Endothelial cell (in vitro differentiated cells): ENCODE measurements at regions not wholly inside any gene's neighbourhood (a gene's known extent, or its start where the extent isn't known, plus 50 kb on each side); places are given as distances from the start of the nearest gene placed in this dataset.

Source experiments
- DNase-seq: peaks from one replicate; pipeline ENCODE4 v3.0.0; 2021; ENCODE audit warnings: low spot score
- H3K27ac Mint-ChIP-seq: one replicate; pipeline ENCODE4 v1.8.0; 2021; ENCODE audit warnings: mixed read lengths, inconsistent platforms; ENCODE audit not compliant: unreplicated experiment
- H3K27me3 Mint-ChIP-seq: one replicate; pipeline ENCODE4 v1.8.0; 2021; ENCODE audit warnings: mild to moderate bottlenecking, moderate library complexity, mixed read lengths, inconsistent platforms; ENCODE audit not compliant: unreplicated experiment
- H3K36me3 Mint-ChIP-seq: one replicate; pipeline ENCODE4 v1.8.0; 2021; ENCODE audit warnings: mild to moderate bottlenecking, low read depth, mixed read lengths, inconsistent platforms; ENCODE audit not compliant: unreplicated experiment
- H3K4me1 Mint-ChIP-seq: one replicate; pipeline ENCODE4 v1.8.0; 2021; ENCODE audit warnings: mild to moderate bottlenecking, mixed read lengths, inconsistent platforms; ENCODE audit not compliant: unreplicated experiment
- H3K4me3 Mint-ChIP-seq: one replicate; pipeline ENCODE4 v1.8.0; 2021; ENCODE audit warnings: mild to moderate bottlenecking, mixed read lengths, inconsistent platforms; ENCODE audit not compliant: unreplicated experiment
- H3K9me3 Mint-ChIP-seq: one replicate; pipeline ENCODE4 v1.8.0; 2021; ENCODE audit warnings: mixed read lengths, inconsistent platforms; ENCODE audit not compliant: unreplicated experiment
- TF ChIP-seq, protein P1 (sequence below): fragments of 200-600 bp; sonication (generic); IDR thresholded peaks from one replicate; pipeline ENCODE4 v1.5.0; 2021; ENCODE audit warnings: antibody characterized with exemption; ENCODE audit not compliant: unreplicated experiment

DNA sequence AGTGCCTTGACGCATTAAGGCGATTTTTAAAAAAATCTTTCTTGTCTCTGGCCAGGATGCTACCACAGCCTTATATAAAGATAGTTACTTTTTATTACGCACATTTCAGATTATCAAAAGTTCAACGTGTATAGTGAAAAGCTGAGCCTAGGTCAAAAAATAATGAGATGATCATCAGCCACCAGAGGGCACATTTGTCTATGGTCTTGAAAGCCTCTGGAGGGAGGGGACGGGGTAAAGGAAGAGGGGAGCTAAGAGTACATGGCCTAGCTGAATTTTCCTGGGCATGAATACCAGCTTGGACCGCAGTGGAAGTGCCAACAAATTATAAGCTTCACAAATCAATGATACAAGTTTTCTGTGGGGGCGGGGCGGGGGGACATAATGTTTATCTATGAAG, 285.9 kb upstream of the SMIM30 start:
- Mint-ChIP-seq H3K27me3 (peaks cover 3% of the 10 kb centered on the region), H3K9me3 (no peaks in the 10 kb centered on the region), H3K4me1 (no peaks in the 10 kb centered on the region), H3K36me3 (no peaks in the 10 kb centered on the region), H3K27ac (no peak overlapping the region), H3K4me3 (no peak overlapping the region)
- DNase-seq: peak; percentile 47
- TF ChIP-seq, protein P1, sequence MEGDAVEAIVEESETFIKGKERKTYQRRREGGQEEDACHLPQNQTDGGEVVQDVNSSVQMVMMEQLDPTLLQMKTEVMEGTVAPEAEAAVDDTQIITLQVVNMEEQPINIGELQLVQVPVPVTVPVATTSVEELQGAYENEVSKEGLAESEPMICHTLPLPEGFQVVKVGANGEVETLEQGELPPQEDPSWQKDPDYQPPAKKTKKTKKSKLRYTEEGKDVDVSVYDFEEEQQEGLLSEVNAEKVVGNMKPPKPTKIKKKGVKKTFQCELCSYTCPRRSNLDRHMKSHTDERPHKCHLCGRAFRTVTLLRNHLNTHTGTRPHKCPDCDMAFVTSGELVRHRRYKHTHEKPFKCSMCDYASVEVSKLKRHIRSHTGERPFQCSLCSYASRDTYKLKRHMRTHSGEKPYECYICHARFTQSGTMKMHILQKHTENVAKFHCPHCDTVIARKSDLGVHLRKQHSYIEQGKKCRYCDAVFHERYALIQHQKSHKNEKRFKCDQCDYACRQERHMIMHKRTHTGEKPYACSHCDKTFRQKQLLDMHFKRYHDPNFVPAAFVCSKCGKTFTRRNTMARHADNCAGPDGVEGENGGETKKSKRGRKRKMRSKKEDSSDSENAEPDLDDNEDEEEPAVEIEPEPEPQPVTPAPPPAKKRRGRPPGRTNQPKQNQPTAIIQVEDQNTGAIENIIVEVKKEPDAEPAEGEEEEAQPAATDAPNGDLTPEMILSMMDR: peak; percentile 48

DNA sequence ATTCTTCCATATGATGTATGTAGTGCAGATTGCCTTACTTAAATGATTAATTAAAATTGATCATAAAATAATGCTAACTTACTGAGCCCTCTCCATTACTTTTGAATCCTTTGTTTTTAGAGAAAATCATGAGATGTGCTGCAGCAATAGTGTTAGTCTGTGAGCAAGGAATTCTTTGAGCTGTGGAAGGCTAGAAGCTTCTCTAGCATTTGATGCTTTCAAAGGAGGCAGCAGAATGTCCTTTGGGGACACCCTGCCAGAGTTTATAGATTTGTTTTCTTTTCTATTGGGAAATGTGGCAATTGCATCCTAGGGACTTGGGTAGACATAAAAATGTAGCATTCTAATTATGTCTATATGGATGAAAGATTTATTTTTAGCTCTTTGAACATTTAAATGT, 284.1 kb upstream of the SMIM30 start:
- H3K4me3 Mint-ChIP-seq: no peak overlapping the region
- DNase-seq: no peak

DNA sequence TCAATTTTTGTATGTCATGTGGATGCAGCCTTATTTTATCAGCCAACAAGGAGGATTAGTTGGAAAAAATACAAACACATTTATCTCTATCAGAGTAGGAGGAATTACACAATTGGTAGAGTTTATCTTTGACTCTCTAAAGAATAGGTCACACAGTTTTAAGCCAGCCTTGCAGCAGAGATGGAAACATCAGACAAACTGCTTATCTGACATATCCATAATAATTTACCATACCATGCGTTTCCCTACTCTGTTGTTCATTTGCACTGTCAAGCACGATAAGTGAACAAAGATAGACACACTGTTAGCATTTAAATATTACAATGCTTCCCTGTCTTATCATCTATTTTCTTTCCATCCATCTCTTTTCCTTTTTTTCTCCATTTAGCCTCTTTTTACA, 283.7 kb upstream of the SMIM30 start:
- TF ChIP-seq, protein P1: no peak
- Mint-ChIP-seq H3K9me3 (no peaks in the 10 kb centered on the region), H3K4me1 (no peaks in the 10 kb centered on the region), H3K27me3 (no peaks in the 10 kb centered on the region), H3K36me3 (no peaks in the 10 kb centered on the region), H3K4me3 (no peak overlapping the region), H3K27ac (no peak overlapping the region)
- no peak for DNase-seq

More for the DNA sequence above, 284.1 kb upstream of the SMIM30 start:
- H3K4me1 Mint-ChIP-seq: no peaks in the 10 kb centered on the region
- H3K9me3 Mint-ChIP-seq: no peaks in the 10 kb centered on the region
- no peak overlapping the region for H3K27ac Mint-ChIP-seq
- TF ChIP-seq, protein P1: no peak
- no peaks in the 10 kb centered on the region for H3K36me3 Mint-ChIP-seq
- no peaks in the 10 kb centered on the region for H3K27me3 Mint-ChIP-seq

DNA sequence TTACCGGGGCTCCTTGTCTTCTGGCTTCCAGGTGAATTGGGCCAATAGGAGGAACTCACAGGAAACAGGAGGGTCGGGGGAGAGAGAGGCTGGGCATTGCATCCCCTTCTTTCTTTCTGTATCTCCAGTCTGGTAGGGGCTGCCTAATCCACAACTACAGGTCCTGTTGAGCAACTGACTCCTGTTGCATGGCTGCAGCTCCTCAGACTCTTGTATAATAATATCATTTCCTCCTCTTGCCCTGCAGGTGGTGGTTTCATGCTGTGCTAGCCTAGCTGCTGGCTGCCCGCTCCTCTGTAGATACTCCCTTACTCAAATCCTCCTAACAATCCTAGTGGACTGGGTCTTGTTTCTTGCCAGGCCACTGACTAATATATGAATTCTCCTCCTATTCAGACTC, 276.5 kb upstream of the SMIM30 start:
- no peak overlapping the region for H3K4me3 Mint-ChIP-seq
- H3K9me3 Mint-ChIP-seq: no peaks in the 10 kb centered on the region
- no peak for DNase-seq
- peaks cover 2% of the 10 kb centered on the region for H3K27me3 Mint-ChIP-seq
- H3K4me1 Mint-ChIP-seq: peaks cover 13% of the 10 kb centered on the region
- H3K27ac Mint-ChIP-seq: no peak overlapping the region
- no peaks in the 10 kb centered on the region for H3K36me3 Mint-ChIP-seq
- TF ChIP-seq, protein P1: no peak

DNA sequence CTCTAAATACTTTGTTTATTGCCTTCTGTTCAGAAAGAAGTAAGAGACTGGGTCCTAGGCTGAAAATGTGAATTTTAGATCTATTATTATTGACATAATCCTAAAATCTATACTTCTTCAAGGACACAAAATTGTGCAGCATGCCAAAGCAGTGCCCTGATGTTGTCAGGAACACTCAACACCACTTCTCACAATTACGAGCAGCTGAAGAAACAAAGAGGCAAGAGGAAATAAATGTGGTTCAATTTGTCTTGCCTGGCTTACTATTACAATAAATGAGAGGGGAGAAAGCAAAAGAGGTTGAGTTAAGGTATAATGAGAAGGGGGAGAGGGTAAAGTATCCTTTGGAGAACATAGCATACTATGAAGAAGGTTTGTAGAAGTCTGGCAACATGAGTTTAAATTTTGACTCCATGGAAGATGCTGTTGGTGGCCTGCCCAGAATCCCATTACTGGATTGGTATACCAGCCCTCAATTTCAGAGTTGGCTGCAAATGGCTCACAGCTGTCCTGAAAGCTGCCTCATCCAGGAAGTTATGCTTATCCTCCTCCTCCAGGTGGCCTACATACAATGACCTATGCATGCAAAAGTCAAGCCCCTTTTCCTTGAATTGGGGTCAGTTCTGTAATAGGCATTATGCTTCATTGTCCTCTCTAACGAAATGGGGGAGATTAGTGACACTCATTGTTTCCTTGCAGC, 274.6 kb upstream of the SMIM30 start:
- Mint-ChIP-seq H3K27ac (no peak overlapping the region), H3K9me3 (no peaks in the 10 kb centered on the region), H3K4me1 (peaks cover 13% of the 10 kb centered on the region), H3K27me3 (peaks cover 2% of the 10 kb centered on the region), H3K4me3 (no peak overlapping the region), H3K36me3 (peaks cover 3% of the 10 kb centered on the region)
- no peak for DNase-seq
- TF ChIP-seq, protein P1: no peak
